ENCODE measurements at regions not wholly inside any gene's neighbourhood (a gene's known extent, or its start where the extent isn't known, plus 50 kb on each side); places are given as distances from the start of the nearest gene placed in this dataset.
A peak's percentile ranks its signal among the peaks of the same experiment; 100 is the strongest.

DNA sequence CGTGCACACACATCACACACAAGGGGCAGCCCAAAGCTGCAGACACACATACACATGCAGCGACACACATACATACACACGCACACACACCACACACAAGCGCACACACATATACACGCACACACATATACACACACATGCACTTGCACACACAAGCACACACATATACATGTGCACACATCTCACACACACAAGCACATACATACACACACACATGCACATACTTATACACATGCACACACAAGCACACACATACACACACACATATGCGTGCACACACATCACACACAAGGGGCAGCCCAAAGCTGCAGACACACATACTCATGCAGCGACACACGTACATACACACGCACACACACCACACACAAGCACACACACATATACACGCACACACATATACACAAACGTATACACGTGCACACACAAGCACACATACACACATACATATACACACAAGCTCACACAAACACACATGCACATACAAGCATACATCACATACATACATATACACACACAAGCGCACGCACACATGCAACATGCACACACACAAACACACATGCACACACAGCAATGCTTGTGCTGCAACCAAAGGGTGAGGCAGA lies 178.8 kb upstream of the PFKP start:
- Histone ChIP-seq H2AFZ (ENCODE audit: low read depth, low read length) (no peak overlapping the region), H3K79me2 (ENCODE audit: insufficient read depth, low read length) (peaks cover 12% of the 10 kb centered on the region), H4K20me1 (ENCODE audit: insufficient read depth, low read length) (no peaks in the 10 kb centered on the region), H3K27ac (ENCODE audit: low read length) (peak overlapping the region; percentile 98), H3K9me3 (ENCODE audit: insufficient read depth, low read length, severe bottlenecking) (no peaks in the 10 kb centered on the region), H3K4me1 (ENCODE audit: insufficient read depth, low read length) (peaks cover 85% of the 10 kb centered on the region), H3K9ac (ENCODE audit: low read depth, low read length) (0 out of 2 replicates have a peak overlapping the region, but pooled peaks have one; percentile 56), H3K27me3 (ENCODE audit: insufficient read depth, low read length, poor library complexity) (no peaks in the 10 kb centered on the region), H3K4me2 (ENCODE audit: insufficient read depth, low read length) (no peak overlapping the region), H3K4me3 (ENCODE audit: low read depth in 1 of 2, low read length in 2 of 2) (no peak overlapping the region), H3K36me3 (ENCODE audit: insufficient read depth, low read length) (no peaks in the 10 kb centered on the region)
- DNase-seq (no peak), ATAC-seq (ENCODE audit: insufficient read depth, low read depth) (no peak)
- no peak for TF ChIP-seq EZH2 (IDR thresholded peaks at IDR 0.05; ENCODE audit: borderline replicate concordance, low read depth, low read length, severe bottlenecking)

DNA sequence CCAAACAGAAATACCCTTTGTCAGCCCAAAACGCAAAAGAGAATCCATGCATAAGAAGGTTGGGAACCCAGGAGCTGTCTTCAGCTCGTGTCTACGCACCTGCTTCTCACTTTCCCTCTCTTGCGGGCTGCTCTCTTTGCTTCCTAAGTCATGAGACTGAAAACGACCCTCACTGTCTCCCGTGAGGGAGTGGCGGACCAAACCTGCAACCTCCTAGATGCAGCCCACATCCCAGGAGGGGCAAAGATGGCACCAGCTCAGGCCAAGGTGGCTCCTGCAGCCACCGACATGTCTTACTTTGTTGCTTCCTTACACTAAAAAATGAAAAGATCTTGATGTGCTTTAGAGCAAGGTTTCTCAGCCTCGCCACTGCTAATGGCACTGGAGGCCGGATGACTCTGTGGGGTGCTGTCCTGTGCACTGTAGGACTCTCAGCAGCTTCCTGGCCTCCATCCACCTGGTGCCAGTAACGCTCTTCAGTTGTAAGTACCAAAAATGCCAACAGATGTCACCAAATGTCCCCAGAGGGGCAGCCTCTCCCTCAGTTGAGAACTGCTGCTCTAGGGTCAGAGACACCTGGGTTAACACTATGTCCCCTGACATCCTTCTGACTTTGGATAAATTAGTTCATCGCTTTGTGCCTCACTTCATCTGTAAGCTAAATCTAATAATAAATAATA lies 179.8 kb upstream of the PFKP start:
- Histone ChIP-seq H3K36me3 (ENCODE audit: insufficient read depth, low read length) (no peaks in the 10 kb centered on the region), H3K9ac (ENCODE audit: low read depth, low read length) (peak overlapping the region; percentile 56), H3K79me2 (ENCODE audit: insufficient read depth, low read length) (peaks cover 12% of the 10 kb centered on the region), H3K4me3 (ENCODE audit: low read depth in 1 of 2, low read length in 2 of 2) (no peak overlapping the region), H3K27me3 (ENCODE audit: insufficient read depth, low read length, poor library complexity) (no peaks in the 10 kb centered on the region), H4K20me1 (ENCODE audit: insufficient read depth, low read length) (no peaks in the 10 kb centered on the region), H2AFZ (ENCODE audit: low read depth, low read length) (no peak overlapping the region), H3K9me3 (ENCODE audit: insufficient read depth, low read length, severe bottlenecking) (no peaks in the 10 kb centered on the region), H3K27ac (ENCODE audit: low read length) (peak overlapping the region; percentile 98), H3K4me1 (ENCODE audit: insufficient read depth, low read length) (peaks cover 94% of the 10 kb centered on the region), H3K4me2 (ENCODE audit: insufficient read depth, low read length) (no peak overlapping the region; the same call in 1 of the 2 replicates)
- TF ChIP-seq, protein P1, sequence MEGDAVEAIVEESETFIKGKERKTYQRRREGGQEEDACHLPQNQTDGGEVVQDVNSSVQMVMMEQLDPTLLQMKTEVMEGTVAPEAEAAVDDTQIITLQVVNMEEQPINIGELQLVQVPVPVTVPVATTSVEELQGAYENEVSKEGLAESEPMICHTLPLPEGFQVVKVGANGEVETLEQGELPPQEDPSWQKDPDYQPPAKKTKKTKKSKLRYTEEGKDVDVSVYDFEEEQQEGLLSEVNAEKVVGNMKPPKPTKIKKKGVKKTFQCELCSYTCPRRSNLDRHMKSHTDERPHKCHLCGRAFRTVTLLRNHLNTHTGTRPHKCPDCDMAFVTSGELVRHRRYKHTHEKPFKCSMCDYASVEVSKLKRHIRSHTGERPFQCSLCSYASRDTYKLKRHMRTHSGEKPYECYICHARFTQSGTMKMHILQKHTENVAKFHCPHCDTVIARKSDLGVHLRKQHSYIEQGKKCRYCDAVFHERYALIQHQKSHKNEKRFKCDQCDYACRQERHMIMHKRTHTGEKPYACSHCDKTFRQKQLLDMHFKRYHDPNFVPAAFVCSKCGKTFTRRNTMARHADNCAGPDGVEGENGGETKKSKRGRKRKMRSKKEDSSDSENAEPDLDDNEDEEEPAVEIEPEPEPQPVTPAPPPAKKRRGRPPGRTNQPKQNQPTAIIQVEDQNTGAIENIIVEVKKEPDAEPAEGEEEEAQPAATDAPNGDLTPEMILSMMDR (IDR thresholded peaks at IDR 0.05; ENCODE audit: borderline replicate concordance, extremely low read depth, low read length, poor library complexity, severe bottlenecking), result peak; percentile 63
- no peak for TF ChIP-seq EZH2 (IDR thresholded peaks at IDR 0.05; ENCODE audit: borderline replicate concordance, low read depth, low read length, severe bottlenecking)
- peak; percentile 57 for DNase-seq
- ATAC-seq (ENCODE audit: insufficient read depth, low read depth), result peak; percentile 7; the same call in 1 of the 3 replicates

DNA sequence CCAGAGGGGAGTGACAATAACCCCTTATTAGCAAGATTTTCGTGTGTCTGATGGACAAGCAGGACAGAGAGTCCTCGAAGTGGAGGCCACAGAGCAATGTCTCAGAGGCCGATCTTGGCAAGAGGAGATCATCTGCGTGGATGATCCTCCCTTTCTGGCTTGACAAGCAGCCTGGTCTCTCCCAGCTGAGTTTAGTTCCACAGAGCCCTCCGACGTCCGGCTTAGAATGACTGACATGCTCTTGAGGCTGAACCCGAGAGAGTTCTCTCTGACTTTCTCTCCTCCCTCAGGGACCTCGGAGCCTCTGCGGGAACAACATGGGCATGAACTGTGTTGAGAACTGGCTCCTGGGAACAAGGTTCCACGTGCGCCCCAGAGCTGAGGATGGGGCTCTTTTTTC lies 180.7 kb upstream of the PFKP start:
- Histone ChIP-seq H3K27me3 (ENCODE audit: insufficient read depth, low read length, poor library complexity) (no peaks in the 10 kb centered on the region), H3K9ac (ENCODE audit: low read depth, low read length) (peak overlapping the region; percentile 56), H2AFZ (ENCODE audit: low read depth, low read length) (peak overlapping the region; percentile 48; the same call in 1 of the 2 replicates), H3K36me3 (ENCODE audit: insufficient read depth, low read length) (no peaks in the 10 kb centered on the region), H3K9me3 (ENCODE audit: insufficient read depth, low read length, severe bottlenecking) (no peaks in the 10 kb centered on the region), H3K4me3 (ENCODE audit: low read depth in 1 of 2, low read length in 2 of 2) (peak overlapping the region in 1 of 2 experiments; percentile 34; a peak in 1 of 4 replicates), H3K79me2 (ENCODE audit: insufficient read depth, low read length) (peaks cover 10% of the 10 kb centered on the region), H3K4me1 (ENCODE audit: insufficient read depth, low read length) (peaks cover 97% of the 10 kb centered on the region), H4K20me1 (ENCODE audit: insufficient read depth, low read length) (no peaks in the 10 kb centered on the region), H3K4me2 (ENCODE audit: insufficient read depth, low read length) (peak overlapping the region; percentile 57), H3K27ac (ENCODE audit: low read length) (peak overlapping the region; percentile 98)
- ATAC-seq (ENCODE audit: insufficient read depth, low read depth) (no peak), DNase-seq (no peak)
- TF ChIP-seq, protein P1 (IDR thresholded peaks at IDR 0.05; ENCODE audit: borderline replicate concordance, extremely low read depth, low read length, poor library complexity, severe bottlenecking), result no peak
- no peak for TF ChIP-seq EZH2 (IDR thresholded peaks at IDR 0.05; ENCODE audit: borderline replicate concordance, low read depth, low read length, severe bottlenecking)

Measured in DND-41 (cell line).